ENCODE measurements at regions not wholly inside any gene's neighbourhood (a gene's known extent, or its start where the extent isn't known, plus 50 kb on each side); places are given as distances from the start of the nearest gene placed in this dataset.

- intact Hi-C loops (cut with micrococcal nuclease): loop anchor here (1.0 to 2.0 kb wide), 2 partner anchors 302 to 483 kb away; no protein-coding TSS in a partner anchor
- no peak for TF ChIP-seq JUND (IDR thresholded peaks at IDR 0.05)
- no peak for TF ChIP-seq SP1 (IDR thresholded peaks at IDR 0.05; ENCODE audit: low read depth)
- no peak for TF ChIP-seq ZFX (IDR thresholded peaks at IDR 0.05)
- CTCF ChIA-PET: interaction anchor here (1.3 kb wide), 2 partner anchors 366 to 372 kb away, joined by 3 to 5 read pairs; no protein-coding TSS in a partner anchor
- H3K4me1 ChIP-seq (ENCODE audit: control insufficient read depth in 1 of 2, insufficient read depth in 2 of 2, low read length in 2 of 2): peaks cover 5 to 13% of the 10 kb centered on the region in 2 experiments; a peak in 2 of 4 replicates
- ATAC-seq (peak; percentile 7; the same call in 1 of the 2 replicates), DNase-seq (ENCODE audit: low read depth, low spot score) (no peak)
- H3K4me3 ChIP-seq (replicated peaks in 1 of 2; ENCODE audit: low read depth in 1 of 2, low read length in 2 of 2): peak overlapping the region in 1 of 2 experiments; percentile 56; a peak in 1 of 4 replicates
- peak overlapping the region; percentile 99 for H2AFZ ChIP-seq (ENCODE audit: low read depth, low read length, poor library complexity, severe bottlenecking)
- no peaks in the 10 kb centered on the region for H3K27me3 ChIP-seq (ENCODE audit: insufficient read depth, low read length)
- POLR2A ChIA-PET: no interaction called here
- H3K9me2 ChIP-seq (ENCODE audit: insufficient read depth): no peaks in the 10 kb centered on the region
- no peaks in the 10 kb centered on the region for H3K36me3 ChIP-seq (ENCODE audit: control insufficient read depth in 1 of 2, insufficient read depth in 2 of 2, low read length in 2 of 2)
- no peaks in the 10 kb centered on the region for H3K79me2 ChIP-seq (ENCODE audit: insufficient read depth, low read length)
- H3K27ac ChIP-seq (ENCODE audit: low read depth, low read length): no peak overlapping the region
- no peak overlapping the region for H3K9ac ChIP-seq (ENCODE audit: low read length)
- H3K4me2 ChIP-seq (ENCODE audit: low read length): peak overlapping the region; percentile 84
- RAD21 ChIA-PET (ENCODE audit: low non-redundant PET in 1 of 2, low total read pairs in 2 of 2, uncharacterized antibody in 2 of 2, unreplicated experiment in 2 of 2): no interaction called here
- no peaks in the 10 kb centered on the region for H4K20me1 ChIP-seq (ENCODE audit: insufficient read depth)
- no peaks in the 10 kb centered on the region for H3K9me3 ChIP-seq (ENCODE audit: control insufficient read depth in 1 of 2, insufficient read depth in 1 of 2, low read depth in 1 of 2, low read length in 2 of 2)
- no TSS peak for BruUV-seq (replicated peaks)
Measured at GRCh38 chr20:4591975-4592315, 94.3 kb upstream of the PRNP start.

GRCh38 chr20:4585758-4586157, 100.5 kb upstream of the PRNP start:
- H3K9ac ChIP-seq (ENCODE audit: low read length): no peak overlapping the region
- intact Hi-C loops (cut with micrococcal nuclease): no loop called here
- H3K4me3 ChIP-seq (replicated peaks in 1 of 2; ENCODE audit: low read depth in 1 of 2, low read length in 2 of 2): no peak overlapping the region
- no peak overlapping the region for H3K27ac ChIP-seq (ENCODE audit: low read depth, low read length)
- H2AFZ ChIP-seq (ENCODE audit: low read depth, low read length, poor library complexity, severe bottlenecking): no peak overlapping the region
- ATAC-seq: no peak
- H3K79me2 ChIP-seq (ENCODE audit: insufficient read depth, low read length): no peaks in the 10 kb centered on the region
- TF ChIP-seq POLR2A (IDR thresholded peaks at IDR 0.05; ENCODE audit: borderline replicate concordance, extremely low read depth, insufficient read depth, insufficient read length) (no peak), ZFX (IDR thresholded peaks at IDR 0.05) (no peak), ATF3 (IDR thresholded peaks at IDR 0.05) (no peak), REST (IDR thresholded peaks at IDR 0.05; ENCODE audit: low read depth) (no peak), CEBPB (IDR thresholded peaks at IDR 0.05; ENCODE audit: low read depth) (no peak), MAX (IDR thresholded peaks at IDR 0.05) (no peak), SIN3A (IDR thresholded peaks at IDR 0.05; ENCODE audit: low read depth) (no peak), ZBTB33 (IDR thresholded peaks at IDR 0.05; ENCODE audit: extremely low read depth, insufficient replicate concordance, low read length) (no peak), JUND (IDR thresholded peaks at IDR 0.05) (no peak), ELF1 (IDR thresholded peaks at IDR 0.05; ENCODE audit: borderline replicate concordance, low read depth) (no peak), RAD21 (IDR thresholded peaks at IDR 0.05; ENCODE audit: low read depth) (no peak), YY1 (IDR thresholded peaks at IDR 0.05; ENCODE audit: extremely low read depth, insufficient replicate concordance, low read depth, low read length) (no peak), EZH2 (IDR thresholded peaks at IDR 0.05) (no peak)
- H3K9me3 ChIP-seq (ENCODE audit: control insufficient read depth in 1 of 2, insufficient read depth in 1 of 2, low read depth in 1 of 2, low read length in 2 of 2): 0 out of 4 replicates have a peak, but pooled peaks cover 0 to 3% of the 10 kb centered on the region in 2 experiments
- POLR2A ChIA-PET: no interaction called here
- no peaks in the 10 kb centered on the region for H4K20me1 ChIP-seq (ENCODE audit: insufficient read depth)
- RAD21 ChIA-PET (ENCODE audit: low non-redundant PET in 1 of 2, low total read pairs in 2 of 2, uncharacterized antibody in 2 of 2, unreplicated experiment in 2 of 2): no interaction called here
- no peaks in the 10 kb centered on the region for H3K36me3 ChIP-seq (ENCODE audit: control insufficient read depth in 1 of 2, insufficient read depth in 2 of 2, low read length in 2 of 2)
- no peaks in the 10 kb centered on the region for H3K9me2 ChIP-seq (ENCODE audit: insufficient read depth)
- H3K4me2 ChIP-seq (ENCODE audit: low read length): no peak overlapping the region
- CTCF ChIA-PET: no interaction called here
- no peaks in the 10 kb centered on the region for H3K4me1 ChIP-seq (ENCODE audit: control insufficient read depth in 1 of 2, insufficient read depth in 2 of 2, low read length in 2 of 2)
- no peak for DNase-seq (ENCODE audit: low read depth, low spot score)
- no peaks in the 10 kb centered on the region for H3K27me3 ChIP-seq (ENCODE audit: insufficient read depth, low read length)
- BruUV-seq (replicated peaks): no TSS peak
